WTC11 (cell line): ENCODE measurements at regions not wholly inside any gene's neighbourhood (a gene's known extent, or its start where the extent isn't known, plus 50 kb on each side); places are given as distances from the start of the nearest gene placed in this dataset.

Experiments
- ATAC-seq: fragments of 200-7000 bp; cut with Tn5 transposase; 2 replicates; pipeline ENCODE4 v1.10.0; 2021; ENCODE audit warnings: mild to moderate bottlenecking, moderate library complexity
- CTCF ChIA-PET: fragments of 300-600 bp; sonication (Branson Sonifier 250); formaldehyde crosslinking; loops from one replicate; lab custom pipeline; 2021; ENCODE audit warnings: antibody characterized with exemption; lab: Charles Lee
- POLR2A ChIA-PET: fragments of 350-600 bp; sonication (Branson Sonifier 250); formaldehyde crosslinking; loops from one replicate; lab custom pipeline; 2021; ENCODE audit warnings: antibody characterized with exemption; lab: Charles Lee
- DNase-seq: peaks from one replicate; pipeline ENCODE4 v3.0.0; 2021; ENCODE audit warnings: low spot score
- H3K27ac Mint-ChIP-seq: 2 replicates; pipeline ENCODE4 v1.8.0; 2021; ENCODE audit warnings: mixed read lengths
- H3K27me3 Mint-ChIP-seq: 2 replicates; pipeline ENCODE4 v1.8.0; 2021; ENCODE audit warnings: low read depth, mild to moderate bottlenecking, moderate library complexity, mixed read lengths
- H3K36me3 Mint-ChIP-seq: 2 replicates; pipeline ENCODE4 v1.8.0; 2021; ENCODE audit warnings: mixed read lengths
- H3K4me1 Mint-ChIP-seq: 2 replicates; pipeline ENCODE4 v1.8.0; 2022; ENCODE audit warnings: mixed read lengths
- H3K4me3 Mint-ChIP-seq: 2 replicates; pipeline ENCODE4 v1.8.0; 2021; ENCODE audit warnings: mild to moderate bottlenecking, moderate library complexity, mixed read lengths
- H3K9me3 Mint-ChIP-seq: 2 replicates; pipeline ENCODE4 v1.8.0; 2021; ENCODE audit warnings: mixed read lengths
- ATF6 ChIP-seq: sonication (generic); formaldehyde crosslinking; IDR thresholded peaks from 2 replicates; pipeline ENCODE4 v1.8.1; 2023; ENCODE audit warnings: mild to moderate bottlenecking, missing genetic modification reagents
- CDX4 ChIP-seq: fragments of 250-450 bp; sonication (Bioruptor Pico); IDR thresholded peaks from 2 replicates; pipeline ENCODE4 v1.9.0; 2021; ENCODE audit warnings: moderate library complexity, mild to moderate bottlenecking, inconsistent platforms, borderline replicate concordance
- CREB1 ChIP-seq: sonication (generic); formaldehyde crosslinking; IDR thresholded peaks from 2 replicates; pipeline ENCODE4 v1.8.0; 2023; ENCODE audit warnings: mild to moderate bottlenecking, missing genetic modification reagents
- CREM ChIP-seq: sonication (generic); formaldehyde crosslinking; IDR thresholded peaks from 2 replicates; pipeline ENCODE4 v1.8.1; 2022; ENCODE audit warnings: mild to moderate bottlenecking, missing genetic modification reagents, moderate library complexity
- GABPB1 ChIP-seq: sonication (generic); formaldehyde crosslinking; IDR thresholded peaks from 2 replicates; pipeline ENCODE4 v1.8.1; 2023; ENCODE audit warnings: mild to moderate bottlenecking, missing genetic modification reagents
- IRF1 ChIP-seq: sonication (generic); formaldehyde crosslinking; IDR thresholded peaks from 2 replicates; pipeline ENCODE4 v1.8.0; 2023; ENCODE audit warnings: missing genetic modification reagents
- JAZF1 ChIP-seq: fragments of 250-450 bp; sonication (Bioruptor Pico); IDR thresholded peaks from 2 replicates; pipeline ENCODE4 v1.9.0; 2021; ENCODE audit warnings: moderate library complexity, mild to moderate bottlenecking, inconsistent platforms
- PRRX2 ChIP-seq: fragments of 250-450 bp; sonication (Bioruptor Pico); IDR thresholded peaks from 2 replicates; pipeline ENCODE4 v1.8.0; 2021; ENCODE audit warnings: mild to moderate bottlenecking
- SP1 ChIP-seq: sonication (generic); formaldehyde crosslinking; conservative IDR thresholded peaks from 2 replicates; pipeline ENCODE4 v1.8.1; 2022; ENCODE audit warnings: missing genetic modification reagents
- TCF7 ChIP-seq: sonication (generic); formaldehyde crosslinking; IDR thresholded peaks from 2 replicates; pipeline ENCODE4 v1.8.0; 2022; ENCODE audit warnings: mild to moderate bottlenecking, low read depth, missing genetic modification reagents, moderate library complexity
- TP53 ChIP-seq: sonication (generic); formaldehyde crosslinking; IDR thresholded peaks from 2 replicates; pipeline ENCODE4 v1.8.1; 2023; ENCODE audit warnings: mild to moderate bottlenecking, missing genetic modification reagents
- ZNF281 ChIP-seq: sonication (generic); formaldehyde crosslinking; IDR thresholded peaks from 2 replicates; pipeline ENCODE4 v1.8.0; 2023; ENCODE audit warnings: mild to moderate bottlenecking, missing genetic modification reagents
- ZNF423 ChIP-seq: fragments of 250-450 bp; sonication (Bioruptor Pico); IDR thresholded peaks from 2 replicates; pipeline ENCODE4 v2.1.2; 2022; ENCODE audit warnings: mild to moderate bottlenecking, moderate library complexity
- ZNF532 ChIP-seq: fragments of 250-450 bp; sonication (Bioruptor Pico); IDR thresholded peaks from 2 replicates; pipeline ENCODE4 v1.9.0; 2021; ENCODE audit warnings: mild to moderate bottlenecking, borderline replicate concordance
- TF ChIP-seq, protein P1 (sequence below): sonication (generic); formaldehyde crosslinking; IDR thresholded peaks from 2 replicates; pipeline ENCODE4 v1.8.0; 2023; ENCODE audit warnings: missing genetic modification reagents, mild to moderate bottlenecking, borderline replicate concordance
- TF ChIP-seq, protein P2 (sequence below): fragments of 200-600 bp; IDR thresholded peaks from 2 replicates; pipeline ENCODE4 v1.8.0; 2022; ENCODE audit warnings: antibody characterized with exemption
- TF ChIP-seq, protein P3 (sequence below): fragments of 250-450 bp; sonication (Bioruptor Pico); IDR thresholded peaks from 2 replicates; pipeline ENCODE4 v1.9.0; 2021; ENCODE audit warnings: mild to moderate bottlenecking

DNA sequence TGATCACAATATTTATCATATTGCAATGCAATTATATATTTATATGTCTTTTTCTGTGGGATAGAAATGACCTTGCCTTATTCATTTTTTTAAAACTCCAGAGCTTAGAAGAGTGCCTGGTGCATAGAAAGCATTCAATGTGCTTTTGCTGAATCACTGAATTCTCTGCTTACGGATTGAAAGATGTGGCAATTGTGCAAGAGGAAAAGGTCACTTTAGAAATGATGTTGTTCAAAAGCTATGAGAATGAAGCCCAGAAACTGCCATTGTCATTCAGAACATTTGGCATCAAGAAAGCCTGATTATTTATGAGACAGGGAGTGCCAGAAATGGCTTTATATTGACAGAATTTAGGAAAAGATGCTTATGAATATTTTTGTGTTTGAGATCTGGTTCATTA is 678.6 kb upstream of the CDH2 start:
- Mint-ChIP-seq H3K27me3 (no peaks in the 10 kb centered on the region), H3K27ac (no peak overlapping the region), H3K4me1 (peaks cover 9% of the 10 kb centered on the region), H3K9me3 (no peaks in the 10 kb centered on the region), H3K36me3 (no peaks in the 10 kb centered on the region), H3K4me3 (no peak overlapping the region)
- no peak for TF ChIP-seq TP53 (CRISPR knock-in tag)
- no peak for TF ChIP-seq PRRX2
- no peak for TF ChIP-seq TCF7 (CRISPR knock-in tag)
- TF ChIP-seq CDX4 (CRISPR knock-in tag): no peak
- TF ChIP-seq, protein P1, sequence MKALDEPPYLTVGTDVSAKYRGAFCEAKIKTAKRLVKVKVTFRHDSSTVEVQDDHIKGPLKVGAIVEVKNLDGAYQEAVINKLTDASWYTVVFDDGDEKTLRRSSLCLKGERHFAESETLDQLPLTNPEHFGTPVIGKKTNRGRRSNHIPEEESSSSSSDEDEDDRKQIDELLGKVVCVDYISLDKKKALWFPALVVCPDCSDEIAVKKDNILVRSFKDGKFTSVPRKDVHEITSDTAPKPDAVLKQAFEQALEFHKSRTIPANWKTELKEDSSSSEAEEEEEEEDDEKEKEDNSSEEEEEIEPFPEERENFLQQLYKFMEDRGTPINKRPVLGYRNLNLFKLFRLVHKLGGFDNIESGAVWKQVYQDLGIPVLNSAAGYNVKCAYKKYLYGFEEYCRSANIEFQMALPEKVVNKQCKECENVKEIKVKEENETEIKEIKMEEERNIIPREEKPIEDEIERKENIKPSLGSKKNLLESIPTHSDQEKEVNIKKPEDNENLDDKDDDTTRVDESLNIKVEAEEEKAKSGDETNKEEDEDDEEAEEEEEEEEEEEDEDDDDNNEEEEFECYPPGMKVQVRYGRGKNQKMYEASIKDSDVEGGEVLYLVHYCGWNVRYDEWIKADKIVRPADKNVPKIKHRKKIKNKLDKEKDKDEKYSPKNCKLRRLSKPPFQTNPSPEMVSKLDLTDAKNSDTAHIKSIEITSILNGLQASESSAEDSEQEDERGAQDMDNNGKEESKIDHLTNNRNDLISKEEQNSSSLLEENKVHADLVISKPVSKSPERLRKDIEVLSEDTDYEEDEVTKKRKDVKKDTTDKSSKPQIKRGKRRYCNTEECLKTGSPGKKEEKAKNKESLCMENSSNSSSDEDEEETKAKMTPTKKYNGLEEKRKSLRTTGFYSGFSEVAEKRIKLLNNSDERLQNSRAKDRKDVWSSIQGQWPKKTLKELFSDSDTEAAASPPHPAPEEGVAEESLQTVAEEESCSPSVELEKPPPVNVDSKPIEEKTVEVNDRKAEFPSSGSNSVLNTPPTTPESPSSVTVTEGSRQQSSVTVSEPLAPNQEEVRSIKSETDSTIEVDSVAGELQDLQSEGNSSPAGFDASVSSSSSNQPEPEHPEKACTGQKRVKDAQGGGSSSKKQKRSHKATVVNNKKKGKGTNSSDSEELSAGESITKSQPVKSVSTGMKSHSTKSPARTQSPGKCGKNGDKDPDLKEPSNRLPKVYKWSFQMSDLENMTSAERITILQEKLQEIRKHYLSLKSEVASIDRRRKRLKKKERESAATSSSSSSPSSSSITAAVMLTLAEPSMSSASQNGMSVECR (CRISPR knock-in tag): no peak
- no peak for TF ChIP-seq JAZF1 (CRISPR knock-in tag)
- TF ChIP-seq GABPB1 (CRISPR knock-in tag): no peak
- TF ChIP-seq ZNF423: no peak
- no peak for TF ChIP-seq ZNF281 (CRISPR knock-in tag)
- no peak for TF ChIP-seq ATF6 (CRISPR knock-in tag)
- CTCF ChIA-PET: no interaction called here
- POLR2A ChIA-PET: no interaction called here
- DNase-seq (no peak), ATAC-seq (no peak)

DNA sequence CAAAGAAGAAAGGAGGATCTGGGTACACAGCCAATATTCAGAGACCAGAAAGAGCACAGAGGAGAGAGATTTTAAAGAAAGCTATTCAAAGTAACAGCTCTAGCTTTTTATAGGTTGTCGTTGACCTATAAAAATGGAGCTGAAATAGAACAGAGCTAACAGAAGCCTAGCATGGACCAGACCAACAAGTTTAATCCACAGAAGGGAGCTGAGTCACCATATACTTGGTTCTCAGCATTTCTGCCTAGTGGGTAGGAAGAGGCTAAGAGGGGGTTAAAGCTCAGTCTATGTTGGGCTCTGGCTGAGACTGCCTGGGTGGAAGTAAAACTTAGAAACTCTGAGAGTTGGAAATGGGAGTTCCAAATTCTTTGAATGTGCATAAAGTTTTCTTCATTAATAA is 678.0 kb upstream of the CDH2 start:
- Mint-ChIP-seq H3K4me3 (no peak overlapping the region), H3K27me3 (no peaks in the 10 kb centered on the region), H3K36me3 (no peaks in the 10 kb centered on the region), H3K4me1 (peaks cover 9% of the 10 kb centered on the region), H3K9me3 (no peaks in the 10 kb centered on the region), H3K27ac (no peak overlapping the region)
- POLR2A ChIA-PET: no interaction called here
- no peak for DNase-seq
- no peak for ATAC-seq
- CTCF ChIA-PET: no interaction called here
- TF ChIP-seq ZNF532 (CRISPR knock-in tag) (no peak), SP1 (CRISPR knock-in tag) (no peak), IRF1 (no peak), CREB1 (no peak), CREM (CRISPR knock-in tag) (no peak)
- TF ChIP-seq, protein P2, sequence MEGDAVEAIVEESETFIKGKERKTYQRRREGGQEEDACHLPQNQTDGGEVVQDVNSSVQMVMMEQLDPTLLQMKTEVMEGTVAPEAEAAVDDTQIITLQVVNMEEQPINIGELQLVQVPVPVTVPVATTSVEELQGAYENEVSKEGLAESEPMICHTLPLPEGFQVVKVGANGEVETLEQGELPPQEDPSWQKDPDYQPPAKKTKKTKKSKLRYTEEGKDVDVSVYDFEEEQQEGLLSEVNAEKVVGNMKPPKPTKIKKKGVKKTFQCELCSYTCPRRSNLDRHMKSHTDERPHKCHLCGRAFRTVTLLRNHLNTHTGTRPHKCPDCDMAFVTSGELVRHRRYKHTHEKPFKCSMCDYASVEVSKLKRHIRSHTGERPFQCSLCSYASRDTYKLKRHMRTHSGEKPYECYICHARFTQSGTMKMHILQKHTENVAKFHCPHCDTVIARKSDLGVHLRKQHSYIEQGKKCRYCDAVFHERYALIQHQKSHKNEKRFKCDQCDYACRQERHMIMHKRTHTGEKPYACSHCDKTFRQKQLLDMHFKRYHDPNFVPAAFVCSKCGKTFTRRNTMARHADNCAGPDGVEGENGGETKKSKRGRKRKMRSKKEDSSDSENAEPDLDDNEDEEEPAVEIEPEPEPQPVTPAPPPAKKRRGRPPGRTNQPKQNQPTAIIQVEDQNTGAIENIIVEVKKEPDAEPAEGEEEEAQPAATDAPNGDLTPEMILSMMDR: no peak
- TF ChIP-seq, protein P3, sequence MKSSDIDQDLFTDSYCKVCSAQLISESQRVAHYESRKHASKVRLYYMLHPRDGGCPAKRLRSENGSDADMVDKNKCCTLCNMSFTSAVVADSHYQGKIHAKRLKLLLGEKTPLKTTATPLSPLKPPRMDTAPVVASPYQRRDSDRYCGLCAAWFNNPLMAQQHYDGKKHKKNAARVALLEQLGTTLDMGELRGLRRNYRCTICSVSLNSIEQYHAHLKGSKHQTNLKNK (CRISPR knock-in tag): no peak
